ENCODE measurements at regions not wholly inside any gene's neighbourhood (a gene's known extent, or its start where the extent isn't known, plus 50 kb on each side); places are given as distances from the start of the nearest gene placed in this dataset.

DNA sequence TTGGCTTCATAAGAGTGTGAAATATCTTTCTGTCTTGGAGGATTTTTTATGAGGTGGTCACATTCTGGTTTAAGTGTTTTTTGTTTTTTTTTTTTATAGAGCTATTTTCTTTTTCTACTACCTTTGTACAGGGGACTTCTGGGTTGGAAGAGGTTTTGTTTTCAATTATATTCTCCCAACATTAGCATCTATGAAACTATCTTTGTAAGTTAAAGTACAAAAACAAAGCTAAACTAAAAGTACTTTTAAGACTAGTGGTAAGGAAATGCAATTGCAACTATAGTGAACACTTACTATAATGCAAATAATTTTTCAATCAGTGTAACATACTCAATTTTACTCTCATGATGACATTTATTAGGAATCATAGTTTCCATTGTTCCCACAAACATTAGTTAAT is 688.2 kb downstream of the SI start:
- CTCF ChIA-PET = no interaction called here
- Histone ChIP-seq H4K20me1 (replicated peaks; ENCODE audit: control insufficient read depth, extremely low read depth, insufficient read depth, low read length) (no peaks in the 10 kb centered on the region), H3K27ac (ENCODE audit: insufficient read depth, low read depth, low read length) (no peak overlapping the region), H3K79me2 (ENCODE audit: control insufficient read depth, insufficient read depth, low read length) (no peaks in the 10 kb centered on the region), H3K4me2 (ENCODE audit: insufficient read depth, low read length) (no peak overlapping the region), H3K4me3 (replicated peaks in 1 of 3; ENCODE audit: insufficient read depth in 1 of 3, low read depth in 1 of 3, low read length in 3 of 3) (no peak overlapping the region), H3K9me3 (replicated peaks; ENCODE audit: control insufficient read depth, insufficient read depth, low read length) (no peaks in the 10 kb centered on the region), H3K4me1 (ENCODE audit: control insufficient read depth, extremely low read depth, insufficient read depth, low read length) (no peaks in the 10 kb centered on the region), H3K27me3 (ENCODE audit: control insufficient read depth in 2 of 2, insufficient read depth in 2 of 2, low read length in 2 of 2) (no peaks in the 10 kb centered on the region), H3K9ac (replicated peaks; ENCODE audit: extremely low read depth, insufficient read depth, low read length) (no peak overlapping the region), H3K36me3 (ENCODE audit: control insufficient read depth in 2 of 2, extremely low read depth in 1 of 2, insufficient read depth in 2 of 2, low read length in 2 of 2) (no peaks in the 10 kb centered on the region), H2AFZ (ENCODE audit: low read depth, low read length) (no peak overlapping the region), H3K9me1 (replicated peaks; ENCODE audit: control insufficient read depth, extremely low read depth, insufficient read depth, low read length) (no peaks in the 10 kb centered on the region)
- intact Hi-C loops (cut with micrococcal nuclease) (no loop called here), dilution Hi-C loops (cut with MboI; ENCODE audit: extremely low pct_ligation_motif_present, low sequenced_read_pairs) (no loop called here)
- FAIRE-seq (no peak), DNase-seq (ENCODE audit: low read depth, low spot score) (no peak)
- POLR2A ChIA-PET = no interaction called here
- TF ChIP-seq POLR2A (IDR thresholded peaks at IDR 0.05; ENCODE audit: low read depth, low read length) (no peak), JUN (IDR thresholded peaks at IDR 0.05; ENCODE audit: borderline replicate concordance, insufficient read depth, insufficient read length, low read depth) (no peak), EZH2 (IDR thresholded peaks at IDR 0.05; ENCODE audit: borderline replicate concordance, low read depth, low read length, severe bottlenecking) (no peak), MYC (IDR thresholded peaks at IDR 0.05; ENCODE audit: low read depth, low read length) (no peak), FOS (IDR thresholded peaks at IDR 0.05; ENCODE audit: borderline replicate concordance, insufficient read depth, low read length) (no peak), GATA2 (IDR thresholded peaks at IDR 0.05; ENCODE audit: insufficient read depth, insufficient read length, low read depth, low read length) (no peak), POLR2AphosphoS5 (IDR thresholded peaks at IDR 0.05; ENCODE audit: insufficient read depth, low read depth, low read length) (no peak)
- TF ChIP-seq, protein P1, sequence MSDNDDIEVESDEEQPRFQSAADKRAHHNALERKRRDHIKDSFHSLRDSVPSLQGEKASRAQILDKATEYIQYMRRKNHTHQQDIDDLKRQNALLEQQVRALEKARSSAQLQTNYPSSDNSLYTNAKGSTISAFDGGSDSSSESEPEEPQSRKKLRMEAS (IDR thresholded peaks at IDR 0.05; ENCODE audit: insufficient read depth, insufficient read length) = no peak
- TF ChIP-seq, protein P2, sequence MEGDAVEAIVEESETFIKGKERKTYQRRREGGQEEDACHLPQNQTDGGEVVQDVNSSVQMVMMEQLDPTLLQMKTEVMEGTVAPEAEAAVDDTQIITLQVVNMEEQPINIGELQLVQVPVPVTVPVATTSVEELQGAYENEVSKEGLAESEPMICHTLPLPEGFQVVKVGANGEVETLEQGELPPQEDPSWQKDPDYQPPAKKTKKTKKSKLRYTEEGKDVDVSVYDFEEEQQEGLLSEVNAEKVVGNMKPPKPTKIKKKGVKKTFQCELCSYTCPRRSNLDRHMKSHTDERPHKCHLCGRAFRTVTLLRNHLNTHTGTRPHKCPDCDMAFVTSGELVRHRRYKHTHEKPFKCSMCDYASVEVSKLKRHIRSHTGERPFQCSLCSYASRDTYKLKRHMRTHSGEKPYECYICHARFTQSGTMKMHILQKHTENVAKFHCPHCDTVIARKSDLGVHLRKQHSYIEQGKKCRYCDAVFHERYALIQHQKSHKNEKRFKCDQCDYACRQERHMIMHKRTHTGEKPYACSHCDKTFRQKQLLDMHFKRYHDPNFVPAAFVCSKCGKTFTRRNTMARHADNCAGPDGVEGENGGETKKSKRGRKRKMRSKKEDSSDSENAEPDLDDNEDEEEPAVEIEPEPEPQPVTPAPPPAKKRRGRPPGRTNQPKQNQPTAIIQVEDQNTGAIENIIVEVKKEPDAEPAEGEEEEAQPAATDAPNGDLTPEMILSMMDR (IDR thresholded peaks at IDR 0.05; ENCODE audit: extremely low read depth in 1 of 2, insufficient read depth in 1 of 2, low read depth in 1 of 2, low read length in 2 of 2) = no peak
- no TSS peak for BruUV-seq (replicated peaks)

All from endothelial cell of umbilical vein (primary cell).